C1 segment of cervical spinal cord (tissue), 14 donors: ENCODE measurements at regions not wholly inside any gene's neighbourhood (a gene's known extent, or its start where the extent isn't known, plus 50 kb on each side); places are given as distances from the start of the nearest gene placed in this dataset.

ENCODE experiments used
- DNase-seq, 14 donors: peaks; one replicate each; lab custom pipeline; 2025; lab: John Stamatoyannopoulos, UW

GRCh38 chr17:65366102-65366844 is 195.2 kb downstream of the AXIN2 start:
- DNase-seq, result no peak

DNA sequence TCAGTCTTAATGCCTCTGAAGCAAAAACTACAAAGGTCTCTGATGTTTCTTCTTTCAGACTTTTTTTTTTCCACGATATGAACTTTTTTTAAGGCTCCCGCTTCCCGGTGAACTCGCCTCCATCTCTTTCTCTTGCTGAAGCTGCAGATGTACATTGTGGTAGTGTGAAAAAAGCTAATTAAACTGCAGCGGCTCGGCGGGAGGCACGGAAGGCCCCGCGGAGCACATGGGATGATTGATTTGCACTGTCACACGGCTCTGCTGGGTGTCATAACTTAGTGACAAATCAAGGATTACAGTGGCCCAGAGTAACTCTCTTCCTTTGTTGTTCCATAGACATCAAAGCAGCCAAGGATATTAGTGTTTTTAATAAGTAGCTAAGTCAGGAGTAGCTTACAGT is 196.3 kb downstream of the AXIN2 start:
- DNase-seq, result no peak

GRCh38 chr17:65364438-65364837 is 197.0 kb downstream of the AXIN2 start:
- no peak for DNase-seq

DNA sequence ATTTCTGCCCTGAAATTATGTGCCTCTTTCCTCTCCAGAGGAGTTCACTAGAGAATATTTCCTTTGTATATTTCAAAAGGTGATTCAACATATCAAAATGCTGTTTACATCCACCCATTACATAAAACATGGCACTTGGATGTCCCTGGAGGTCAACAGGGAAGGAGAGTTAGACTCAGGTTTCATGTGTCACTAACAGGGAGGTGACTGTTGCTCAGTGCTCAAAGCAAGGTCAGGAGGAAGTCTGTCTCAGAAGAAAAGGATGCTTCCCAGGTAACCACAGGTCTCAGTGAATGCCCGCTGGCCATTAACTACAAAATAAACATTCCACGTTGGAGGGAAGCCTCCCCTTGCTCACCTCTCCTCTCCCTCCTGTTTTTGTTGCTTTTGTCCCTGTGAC is 198.6 kb downstream of the AXIN2 start:
- DNase-seq, result no peak

DNA sequence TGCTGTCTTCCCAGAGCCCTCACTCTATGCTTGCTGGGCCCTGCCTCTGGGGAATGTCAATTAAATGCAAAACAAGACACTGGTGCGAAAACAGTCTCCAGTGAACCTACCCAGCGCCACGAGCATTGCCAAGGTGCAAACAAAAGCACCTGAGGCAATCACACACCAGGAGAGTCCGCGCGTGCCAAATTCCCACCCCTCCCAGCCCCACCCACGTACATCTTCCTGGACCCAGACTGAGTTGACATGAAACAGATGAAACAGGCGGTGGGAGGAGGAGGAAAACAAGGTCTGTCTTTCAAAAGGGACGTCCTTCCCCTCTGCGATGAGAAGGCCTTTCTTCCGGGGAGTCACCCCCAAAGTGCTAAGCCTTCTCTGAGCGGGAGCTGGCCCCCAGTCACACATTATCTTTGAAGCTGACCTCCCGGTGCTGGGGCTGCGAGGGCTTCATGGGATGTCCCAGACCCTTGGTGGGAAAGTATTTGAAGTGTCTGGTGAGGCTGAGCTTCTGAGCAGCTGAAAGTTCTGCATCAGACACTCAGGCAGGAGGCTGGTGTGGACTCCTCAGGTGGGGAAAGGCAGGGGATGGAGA is 200.4 kb downstream of the AXIN2 start:
- DNase-seq, result no peak

DNA sequence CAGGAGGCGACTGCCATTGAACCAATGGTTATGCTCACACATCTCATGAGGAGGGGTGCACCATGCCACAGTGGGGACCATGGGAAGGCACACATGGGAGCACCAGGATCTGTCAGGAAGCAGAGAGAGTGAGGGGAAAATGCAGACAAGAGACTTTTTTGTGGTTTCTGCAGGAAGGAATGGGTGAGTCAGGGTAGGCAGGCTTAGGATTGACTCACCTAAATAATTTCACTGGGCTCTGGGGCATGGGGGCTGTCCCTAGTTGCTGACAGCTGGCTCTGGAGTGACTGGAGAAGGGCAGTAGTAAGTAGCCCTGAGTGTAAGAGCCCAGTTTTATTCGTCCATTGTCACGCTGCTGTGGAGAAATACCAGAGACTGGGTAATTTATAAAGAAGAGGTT is 202.4 kb downstream of the AXIN2 start:
- DNase-seq, result no peak

DNA sequence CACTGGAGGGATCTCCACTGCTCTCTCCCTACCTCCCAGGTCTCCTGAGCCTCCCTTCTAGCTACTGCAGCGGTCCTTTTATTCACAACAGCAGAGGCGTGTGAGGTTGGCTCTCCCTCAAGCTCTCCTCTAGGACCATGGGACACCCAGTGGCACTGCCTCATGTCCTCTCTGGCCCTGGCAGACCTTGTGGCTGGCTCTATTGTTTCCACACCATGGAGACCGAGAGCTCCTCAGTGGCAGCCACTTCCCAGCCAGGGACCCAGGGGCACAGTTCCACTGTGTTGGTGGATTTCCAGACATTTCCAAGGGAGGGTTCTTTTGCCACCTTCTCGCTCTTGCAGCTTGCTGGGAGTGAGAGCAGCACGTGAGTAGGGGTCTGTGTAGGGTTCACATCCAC is 204.9 kb downstream of the AXIN2 start:
- DNase-seq, result peak in 7 of 14 donors; percentile 1 to 42 (median 12)

DNA sequence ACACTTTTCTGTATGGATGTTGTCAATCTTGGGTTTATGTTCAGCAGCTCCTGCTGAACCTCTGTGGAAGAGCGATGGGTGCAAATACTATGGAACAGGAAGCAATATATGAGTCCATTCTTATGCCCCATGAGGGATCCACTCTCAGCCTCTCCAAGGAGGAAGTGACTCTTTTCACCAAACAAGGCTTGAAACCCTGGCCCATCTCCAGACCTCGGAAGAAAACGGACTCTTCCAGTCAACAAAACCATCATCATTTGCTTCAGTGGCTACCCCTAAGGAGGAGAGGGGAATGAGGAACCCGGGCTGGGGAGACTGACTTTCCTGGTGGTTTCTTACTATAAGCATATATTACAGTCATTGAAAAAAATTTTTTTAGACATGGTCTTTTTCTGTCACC is 206.2 kb downstream of the AXIN2 start:
- DNase-seq, result no peak

DNA sequence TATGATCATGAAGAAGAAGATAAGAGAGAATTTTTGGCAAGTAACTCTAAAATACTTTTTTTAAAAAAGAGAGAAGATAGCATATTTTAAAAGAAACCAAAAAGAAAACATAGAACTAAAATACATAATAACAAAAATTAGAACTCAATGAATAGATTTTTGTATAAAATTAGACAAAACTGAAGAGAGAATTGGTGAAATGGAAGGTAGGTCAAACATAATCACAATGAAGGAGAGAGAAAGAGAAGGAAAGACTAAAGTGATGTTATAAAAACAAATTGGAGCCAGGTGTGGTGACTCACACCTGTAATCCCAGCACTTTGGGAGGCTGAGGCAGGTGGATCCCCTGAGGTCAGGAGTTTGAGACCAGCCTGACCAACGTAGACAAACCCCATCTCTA is 211.5 kb downstream of the AXIN2 start:
- DNase-seq, result no peak

DNA sequence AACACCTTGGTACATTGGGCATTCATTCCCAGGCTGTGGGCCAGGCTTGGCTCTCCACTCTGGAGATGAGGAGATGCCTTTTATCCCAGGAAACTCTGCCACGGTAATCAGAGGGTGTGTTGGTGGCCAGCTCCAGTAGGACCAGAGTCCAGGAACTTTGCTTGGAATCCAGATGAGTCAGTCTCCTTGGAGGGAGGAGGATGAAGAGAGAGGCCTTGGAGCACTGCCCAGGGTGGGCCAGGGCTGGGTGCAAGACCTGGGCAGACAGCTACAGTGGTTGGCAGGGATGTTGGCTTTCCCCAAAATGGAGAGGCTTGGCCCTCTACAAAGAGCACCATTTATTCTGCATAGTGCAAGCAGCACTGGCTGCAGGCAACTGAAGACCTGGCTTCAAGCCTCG is 209.0 kb downstream of the RGS9 start:
- peak in 10 of 14 donors; percentile 10 to 86 (median 38) for DNase-seq

- DNase-seq, result no peak
Measured at GRCh38 chr17:65345261-65346005, 208.3 kb downstream of the RGS9 start.

DNA sequence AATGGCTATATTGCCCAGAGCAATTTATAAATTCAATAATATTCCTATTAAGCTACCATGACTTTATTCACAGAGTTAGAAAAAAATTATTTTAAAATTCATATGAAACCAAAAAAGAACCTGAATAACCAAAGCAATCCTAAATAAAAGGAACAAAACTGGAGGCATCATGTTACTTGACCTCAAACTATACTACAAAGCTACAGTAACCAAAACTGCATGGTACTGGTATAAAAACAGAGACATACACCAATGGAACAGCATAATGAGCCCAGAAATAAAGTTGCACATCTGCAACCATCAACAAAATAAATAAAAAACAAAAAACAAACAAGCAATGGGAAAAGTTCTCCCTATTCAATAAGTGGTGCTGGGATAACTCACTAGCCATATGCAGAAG is 203.2 kb downstream of the RGS9 start:
- DNase-seq, result no peak

GRCh38 chr17:65334406-65334805 is 197.2 kb downstream of the RGS9 start:
- DNase-seq, result no peak

DNA sequence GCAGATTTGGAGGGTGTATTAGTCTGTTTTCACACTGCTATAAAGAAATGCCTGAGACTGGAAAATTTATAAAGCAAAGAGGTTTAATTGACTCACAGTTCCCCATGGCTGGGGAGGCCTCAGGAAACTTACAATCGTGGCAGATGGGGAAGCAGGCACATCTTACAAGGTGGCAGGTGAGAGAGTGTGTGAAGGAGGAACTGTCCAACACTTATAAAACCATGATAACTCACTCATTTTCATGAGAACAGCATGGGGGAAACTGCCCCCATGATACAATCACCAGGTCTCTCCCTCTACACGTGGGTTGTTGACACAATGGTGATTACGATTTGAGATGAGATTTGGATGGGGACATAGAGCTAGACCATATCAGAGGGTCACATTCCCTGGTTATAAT is 195.6 kb downstream of the RGS9 start:
- DNase-seq, result no peak

GRCh38 chr17:65332375-65332774 is 195.2 kb downstream of the RGS9 start:
- no peak for DNase-seq

DNA sequence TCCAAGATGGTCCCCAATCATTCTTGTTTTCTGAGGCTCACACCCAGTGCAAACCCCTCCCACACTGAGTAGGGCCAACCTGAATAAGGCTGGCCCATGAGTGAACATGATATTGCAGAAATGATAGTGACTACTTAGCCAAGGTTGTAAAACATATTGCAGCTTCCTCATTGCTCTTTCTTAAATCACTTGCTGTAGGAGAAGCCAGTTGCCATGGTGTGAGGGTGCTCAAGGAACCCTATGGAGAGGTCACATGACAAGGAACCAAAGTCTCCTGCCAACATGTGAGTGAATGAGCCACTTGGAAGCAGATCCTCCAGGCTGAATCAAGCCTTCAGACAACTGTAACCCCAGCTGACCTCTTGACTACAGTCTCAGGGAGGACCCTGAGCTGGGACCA is 191.4 kb downstream of the RGS9 start:
- DNase-seq, result no peak

- DNase-seq, result no peak
Measured at GRCh38 chr17:65324611-65325342, 187.6 kb downstream of the RGS9 start.

DNA sequence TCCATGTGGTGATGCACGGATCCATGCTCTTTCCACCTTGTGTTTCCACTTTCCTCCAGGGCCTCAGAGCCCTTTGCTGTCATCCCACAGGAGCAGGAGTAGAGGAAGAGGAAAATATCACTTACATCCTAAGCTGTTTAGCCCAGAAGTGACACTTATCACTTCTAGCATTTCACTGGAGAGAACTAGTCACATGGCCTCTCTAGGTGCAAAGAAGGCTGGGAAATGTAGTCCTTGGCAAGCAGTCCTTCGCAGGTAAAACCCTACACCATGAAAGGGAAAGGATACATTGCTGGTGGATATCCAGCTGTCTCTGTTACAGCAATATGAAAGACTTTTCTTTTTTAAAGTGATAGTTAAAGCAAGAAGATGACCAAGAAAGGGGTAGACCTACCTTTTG is 185.9 kb downstream of the RGS9 start:
- no peak for DNase-seq

DNA sequence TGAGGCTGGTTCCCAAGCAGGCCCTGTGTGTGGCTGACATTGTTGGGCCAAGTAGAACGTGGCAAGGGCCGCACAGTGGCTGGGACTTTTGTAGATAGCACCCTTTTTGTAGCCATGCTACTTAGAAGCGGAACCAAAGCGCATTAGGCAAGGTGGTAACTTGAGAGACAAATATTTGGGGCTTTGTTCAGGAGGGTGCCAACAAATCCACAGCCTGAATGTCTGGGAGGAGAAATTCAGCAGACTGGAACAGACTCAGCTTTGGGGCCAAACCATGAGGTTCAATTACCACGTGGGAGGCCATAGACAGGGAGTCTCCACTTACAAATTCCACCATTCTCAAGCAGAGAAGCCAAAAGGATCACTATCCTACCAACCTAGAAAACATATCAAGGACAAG is 183.7 kb downstream of the RGS9 start:
- no peak for DNase-seq

DNA sequence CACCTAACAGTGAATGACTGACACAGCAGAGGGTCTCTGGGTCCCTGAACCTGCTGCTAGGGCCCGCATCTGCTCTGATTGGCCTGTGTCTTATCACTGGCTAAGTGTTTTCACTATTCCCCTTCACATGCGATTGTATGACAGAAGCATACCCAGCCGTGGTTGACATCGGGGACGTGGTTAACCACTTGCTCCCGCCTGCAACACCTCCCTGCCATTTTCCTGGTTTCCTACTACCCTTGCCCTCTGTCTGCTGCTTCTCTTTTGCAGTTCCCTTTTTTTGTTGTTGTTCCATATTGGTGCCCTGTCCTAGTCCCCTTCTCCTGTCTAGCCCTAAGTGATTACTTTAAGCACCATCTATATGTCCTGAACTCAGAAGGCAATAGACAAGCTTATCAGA is 177.0 kb downstream of the RGS9 start:
- DNase-seq, result no peak

- no peak for DNase-seq
Measured at GRCh38 chr17:65312718-65313377, 175.7 kb downstream of the RGS9 start.

DNA sequence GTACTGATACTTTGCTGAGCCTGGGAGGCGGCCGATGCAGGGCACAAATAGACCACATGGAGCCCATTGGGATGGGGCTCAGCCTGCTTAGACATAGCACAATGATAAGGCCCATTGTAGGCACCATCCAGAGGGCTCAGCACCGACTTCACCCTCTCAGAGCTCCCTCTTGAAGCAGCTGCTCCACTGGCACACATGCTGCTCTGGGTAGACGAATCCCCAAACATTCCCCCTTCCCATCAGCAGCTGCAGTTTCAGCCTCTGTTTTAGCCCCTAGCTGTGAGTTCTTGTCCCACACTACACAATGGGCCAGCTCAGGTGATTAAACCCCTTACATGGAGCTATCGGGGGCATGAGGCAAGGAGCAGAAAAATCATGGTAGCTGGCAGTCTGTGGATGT is 174.1 kb downstream of the RGS9 start:
- DNase-seq, result no peak
